ENCODE measurements at regions not wholly inside any gene's neighbourhood (a gene's known extent, or its start where the extent isn't known, plus 50 kb on each side); places are given as distances from the start of the nearest gene placed in this dataset.

- Histone ChIP-seq H3K4me3 (no peak overlapping the region), H3K79me2 (replicated peaks; ENCODE audit: insufficient read depth) (no peaks in the 10 kb centered on the region), H3K4me1 (ENCODE audit: insufficient read depth) (no peaks in the 10 kb centered on the region), H3K36me3 (ENCODE audit: insufficient read depth) (no peaks in the 10 kb centered on the region), H3K9me2 (ENCODE audit: insufficient read depth) (no peaks in the 10 kb centered on the region), H3K4me2 (no peak overlapping the region), H3K27me3 (ENCODE audit: insufficient read depth) (no peaks in the 10 kb centered on the region), H3F3A (replicated peaks; ENCODE audit: low read depth) (no peaks in the 10 kb centered on the region), H4K20me1 (replicated peaks; ENCODE audit: insufficient read depth) (no peaks in the 10 kb centered on the region), H3K27ac (ENCODE audit: low read depth) (no peak overlapping the region), H2AFZ (no peak overlapping the region)
- TF ChIP-seq STAT1 (IDR thresholded peaks at IDR 0.05; ENCODE audit: unreplicated experiment) (no peak), ETS1 (IDR thresholded peaks at IDR 0.05) (no peak), CTCF (conservative IDR thresholded peaks at IDR 0.05; ENCODE audit: low read depth in 2 of 2) (no peak; a peak in 1 of 4 replicates)
- no peak for DNase-seq (ENCODE audit: low spot score)
- Mint-ChIP-seq H3K36me3 (ENCODE audit: low read depth) (no peaks in the 10 kb centered on the region), H3K4me1 (peaks cover 4% of the 10 kb centered on the region), H3K27ac (no peak overlapping the region), H3K4me3 (no peak overlapping the region), H3K9me3 (no peaks in the 10 kb centered on the region), H3K27me3 (ENCODE audit: insufficient read depth, low read depth, poor library complexity) (no peaks in the 10 kb centered on the region)
- no peak for ATAC-seq
These were observed 88.6 kb upstream of the HHIP start for GRCh38 chr4:144557404-144557803.

DNA sequence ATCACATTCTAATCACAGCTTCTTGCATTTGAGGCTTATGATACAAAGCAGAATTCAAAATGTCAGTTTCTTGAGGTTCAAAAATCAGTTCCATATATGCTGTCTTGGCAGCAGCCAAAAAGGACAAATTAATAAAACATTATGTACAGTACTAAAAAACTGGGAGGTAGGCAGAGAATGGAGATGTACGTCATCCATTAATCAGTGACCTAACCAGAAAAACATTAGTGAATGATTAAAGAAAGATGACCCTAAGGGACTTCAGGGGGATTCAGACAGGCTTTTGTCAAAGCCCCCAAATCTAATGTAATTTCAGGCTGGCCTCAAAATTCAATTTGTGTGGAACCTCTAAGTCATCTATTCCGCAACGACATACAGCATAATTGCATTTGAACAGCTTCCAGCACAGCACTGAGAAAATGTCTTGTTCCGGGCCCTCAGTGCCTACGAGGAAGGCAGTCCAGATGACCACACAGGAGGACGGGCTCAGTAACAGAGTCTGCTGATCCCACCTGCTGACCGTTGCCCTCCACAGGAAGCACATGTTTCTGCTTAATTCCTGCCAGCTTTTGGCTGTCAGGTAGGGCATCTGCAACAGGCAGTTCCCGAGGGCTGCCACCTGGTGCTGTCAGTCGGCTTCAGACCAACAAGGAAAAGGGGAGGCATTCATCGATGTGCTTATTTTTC is 83.8 kb upstream of the HHIP start:
- no peaks in the 10 kb centered on the region; the same call in 1 of the 2 replicates for H3K9me2 ChIP-seq (ENCODE audit: insufficient read depth)
- peak overlapping the region; percentile 4; the same call in 1 of the 2 replicates for H2AFZ ChIP-seq
- no peak overlapping the region for H3K4me2 ChIP-seq
- no peaks in the 10 kb centered on the region for H3F3A ChIP-seq (replicated peaks; ENCODE audit: low read depth)
- ATAC-seq (peak; percentile 89), DNase-seq (ENCODE audit: low spot score) (peak; percentile 59)
- no peaks in the 10 kb centered on the region for H3K4me1 ChIP-seq (ENCODE audit: insufficient read depth)
- no peaks in the 10 kb centered on the region for H3K36me3 ChIP-seq (ENCODE audit: insufficient read depth)
- H3K27me3 ChIP-seq (ENCODE audit: insufficient read depth) = no peaks in the 10 kb centered on the region
- no peak overlapping the region for H3K4me3 Mint-ChIP-seq
- peaks cover 3% of the 10 kb centered on the region; the same call in 1 of the 3 replicates for H3K4me1 Mint-ChIP-seq
- TF ChIP-seq ZNF331 (CRISPR knock-in tag; IDR thresholded peaks at IDR 0.05; ENCODE audit: low read depth) (no peak), CTCF (conservative IDR thresholded peaks at IDR 0.05; ENCODE audit: low read depth in 2 of 2) (peak; percentile 25 to 36; a peak in 3 of 4 replicates), STAT1 (IDR thresholded peaks at IDR 0.05; ENCODE audit: unreplicated experiment) (no peak), ETS1 (IDR thresholded peaks at IDR 0.05) (no peak), NANOG (IDR thresholded peaks at IDR 0.05; ENCODE audit: borderline replicate concordance) (no peak), EZH2phosphoT487 (IDR thresholded peaks at IDR 0.05; ENCODE audit: unreplicated experiment) (no peak)
- H3K9me3 Mint-ChIP-seq = no peaks in the 10 kb centered on the region
- H4K20me1 ChIP-seq (replicated peaks; ENCODE audit: insufficient read depth) = no peaks in the 10 kb centered on the region
- H3K36me3 Mint-ChIP-seq (ENCODE audit: low read depth) = no peaks in the 10 kb centered on the region
- no peaks in the 10 kb centered on the region for H3K27me3 Mint-ChIP-seq (ENCODE audit: insufficient read depth, low read depth, poor library complexity)
- H3K4me3 ChIP-seq = no peak overlapping the region
- H3K27ac ChIP-seq (ENCODE audit: low read depth) = no peak overlapping the region
- H3K79me2 ChIP-seq (replicated peaks; ENCODE audit: insufficient read depth) = no peaks in the 10 kb centered on the region
- H3K27ac Mint-ChIP-seq = no peak overlapping the region
